ENCODE measurements at regions not wholly inside any gene's neighbourhood (a gene's known extent, or its start where the extent isn't known, plus 50 kb on each side); places are given as distances from the start of the nearest gene placed in this dataset.

- TF ChIP-seq ZNF274 (IDR thresholded peaks at IDR 0.05; ENCODE audit: low read depth, low read length) (no peak), YY1 (IDR thresholded peaks at IDR 0.05; ENCODE audit: insufficient read depth, insufficient read length) (no peak)
Observed at GRCh38 chr13:79079351-79079839, 326.7 kb downstream of the RBM26 start.
